ENCODE measurements at regions not wholly inside any gene's neighbourhood (a gene's known extent, or its start where the extent isn't known, plus 50 kb on each side); places are given as distances from the start of the nearest gene placed in this dataset.
"Not testable (repeated sequence)": the region's sequence is repeated elsewhere in the genome, so short reads cannot be mapped to it uniquely, and the experiment has no call there.

DNA sequence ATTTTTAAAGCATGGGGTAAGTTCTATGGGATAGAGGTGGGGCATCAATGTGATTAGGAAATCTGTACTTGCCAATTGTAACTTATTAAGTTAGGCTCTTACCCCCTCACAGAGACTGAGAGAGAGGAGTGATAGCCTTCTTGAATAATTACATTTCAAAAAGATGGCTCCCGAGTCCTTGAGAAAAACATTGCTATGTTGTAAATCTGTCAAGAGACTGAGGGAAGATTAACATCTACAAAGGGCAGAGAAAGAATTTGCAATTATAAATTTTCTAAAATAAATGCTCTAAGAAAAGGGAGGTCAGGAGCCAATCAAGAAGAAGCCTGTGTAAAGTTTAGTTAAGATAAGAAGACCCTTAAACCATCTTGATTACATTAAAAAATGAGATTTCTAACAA, 1570.8 kb downstream of the OLFM4 start:
- DNase-seq = no peak

DNA sequence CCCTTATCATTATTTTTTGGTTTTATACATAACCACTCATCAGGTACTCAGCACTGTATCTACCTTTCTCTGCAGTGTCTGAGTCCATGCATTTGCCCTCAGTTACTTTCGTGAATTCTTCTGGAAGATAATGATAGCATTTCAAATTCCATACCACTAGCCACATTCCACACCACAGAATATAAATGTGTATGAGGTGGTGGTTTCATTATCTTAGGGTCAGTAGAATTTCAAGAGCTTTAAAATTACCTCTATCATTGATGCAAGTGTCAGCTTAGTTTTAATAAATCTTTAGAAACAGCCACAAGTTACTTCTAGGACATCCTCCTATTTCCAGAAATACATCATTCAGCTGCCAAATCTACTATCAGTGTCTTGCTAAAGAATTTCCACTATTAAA, 1578.3 kb downstream of the OLFM4 start:
- DNase-seq = no peak

DNA sequence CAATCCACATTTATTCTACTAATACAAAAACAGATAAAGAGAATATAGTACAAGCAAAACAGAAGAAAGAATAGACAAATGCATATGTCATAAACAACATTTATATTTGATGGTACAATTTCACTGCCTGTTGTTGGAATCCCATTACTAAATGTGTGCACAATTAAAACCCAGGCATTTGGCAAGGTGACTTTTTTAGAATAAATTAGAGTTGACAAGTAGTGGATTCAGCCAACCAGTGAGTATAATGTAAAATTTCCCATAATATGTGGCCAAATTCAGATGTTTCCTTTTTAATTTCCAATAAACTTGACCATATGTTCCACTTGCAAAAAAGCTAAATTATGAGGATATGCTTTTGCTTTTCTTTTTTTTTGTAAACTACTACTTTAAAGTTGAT, 1578.8 kb downstream of the OLFM4 start:
- no peak for DNase-seq

DNA sequence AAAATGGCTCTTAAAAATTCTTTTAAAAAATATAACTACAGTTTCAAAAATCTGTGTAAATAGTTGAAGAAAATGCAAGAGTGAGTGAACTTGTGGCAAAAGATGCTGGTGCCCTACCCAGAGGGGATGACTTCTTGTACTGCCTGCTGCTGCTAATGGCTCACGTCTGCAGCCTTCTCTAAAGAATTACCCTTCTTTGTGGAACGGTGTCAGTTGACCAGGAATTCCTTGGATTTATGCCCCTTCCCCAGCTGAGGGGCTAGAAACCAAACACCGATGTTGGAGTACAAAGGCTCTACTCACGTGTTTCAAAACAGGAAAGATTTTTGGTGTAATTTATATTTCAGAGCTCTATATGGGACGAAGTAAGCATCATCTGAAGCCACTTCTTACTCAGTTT, 1582.8 kb downstream of the OLFM4 start:
- no peak for DNase-seq

DNA sequence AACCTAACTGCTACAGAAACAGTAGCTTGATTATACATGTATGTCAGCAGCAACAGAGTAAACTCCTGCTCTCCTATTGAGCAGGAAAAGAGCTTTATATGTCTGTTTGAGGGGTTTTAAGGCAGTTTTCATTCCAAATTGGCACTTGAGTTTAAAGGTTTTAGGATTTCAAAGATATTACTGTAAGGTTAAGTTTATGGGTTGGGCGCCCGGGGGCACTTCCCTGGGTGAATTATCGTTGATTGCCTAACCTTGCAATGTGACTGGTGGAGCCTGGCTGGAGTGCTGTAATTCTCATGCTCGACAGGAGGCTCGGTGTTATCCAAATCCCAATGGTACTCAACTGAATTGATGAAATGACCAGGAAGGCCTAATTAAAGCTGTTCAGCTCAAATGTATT, 1586.1 kb downstream of the OLFM4 start:
- DNase-seq = no peak

GRCh38 chr13:54626504-54626903, 1597.9 kb downstream of the OLFM4 start:
- DNase-seq = not testable (repeated sequence)

DNA sequence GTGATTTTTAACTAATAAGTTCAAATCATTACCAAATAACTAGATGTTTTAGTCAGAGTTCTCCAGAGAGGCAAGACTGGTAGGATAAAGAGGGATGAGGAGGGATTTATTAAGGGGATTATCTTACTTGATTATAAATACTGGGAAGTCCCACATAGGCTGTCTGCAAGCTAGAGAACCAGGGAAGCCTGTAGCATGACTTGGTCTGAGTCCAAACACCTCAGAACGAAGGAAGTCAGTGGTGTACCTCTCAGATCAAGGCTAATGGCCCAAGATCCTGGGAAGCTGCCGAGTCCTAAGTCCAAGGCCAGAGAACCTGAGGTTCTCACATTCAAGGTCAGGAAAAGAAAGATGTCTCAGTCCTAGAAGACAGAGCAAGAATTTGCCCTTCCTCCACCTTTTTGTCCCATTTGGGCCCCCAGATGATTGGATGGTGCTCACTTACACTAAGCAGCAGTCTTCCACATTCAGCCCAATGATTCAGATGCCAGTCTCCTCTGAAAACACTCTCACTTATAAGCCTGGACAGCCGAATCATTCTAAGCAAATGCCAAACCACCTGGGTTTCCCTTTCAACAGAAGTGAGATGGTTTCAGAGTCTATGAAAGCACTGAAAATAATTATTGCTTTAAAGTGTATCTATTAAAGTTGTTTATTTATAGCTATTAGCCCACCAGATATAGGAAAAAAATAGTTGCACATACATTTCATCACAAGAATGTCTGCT, 1599.2 kb downstream of the OLFM4 start:
- no peak for DNase-seq

- DNase-seq = no peak
Observed at GRCh38 chr13:54628383-54628782, 1599.8 kb downstream of the OLFM4 start.

DNA sequence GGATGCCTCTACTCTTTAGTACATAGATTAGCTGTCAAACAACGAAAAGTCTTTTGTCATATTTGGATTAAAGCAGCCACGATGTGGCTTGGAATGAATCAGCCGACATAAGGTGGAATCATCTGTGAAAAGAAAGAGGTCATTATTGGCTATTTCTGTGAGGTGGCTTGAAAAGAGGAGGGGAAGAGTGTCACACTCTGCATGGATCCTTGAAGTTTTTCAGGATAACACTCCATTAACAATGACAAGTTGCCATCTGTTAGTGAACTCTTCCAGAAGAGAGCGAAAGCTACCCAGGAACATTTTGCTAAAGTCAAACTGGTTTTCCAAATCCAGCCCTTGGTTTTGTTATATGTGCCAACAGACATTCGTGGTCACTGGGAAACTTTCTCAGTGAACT, 1604.8 kb downstream of the OLFM4 start:
- DNase-seq = no peak

- no peak for DNase-seq
Observed at GRCh38 chr13:54636231-54636630, 1607.6 kb downstream of the OLFM4 start.

DNA sequence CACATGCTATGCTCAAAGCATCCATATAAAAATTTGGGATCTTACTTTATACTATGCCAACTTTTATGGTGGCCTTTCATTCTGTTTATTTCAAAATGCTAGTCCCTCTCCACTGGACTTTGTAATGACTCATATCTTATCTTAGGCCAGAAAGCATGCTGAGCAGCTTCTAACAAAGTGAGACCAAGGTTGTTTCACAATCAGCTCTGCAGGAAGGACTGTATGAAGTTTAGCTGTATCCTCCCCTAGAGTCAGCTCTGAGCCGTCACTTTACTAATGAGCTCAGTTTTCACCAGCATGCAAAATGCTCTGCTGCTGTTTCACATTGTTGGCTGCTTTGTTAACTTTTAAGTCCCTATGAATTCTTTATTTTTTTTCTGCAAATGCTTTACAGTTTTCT, 1608.8 kb downstream of the OLFM4 start:
- DNase-seq = no peak

- no peak for DNase-seq
Observed at GRCh38 chr13:54640719-54641118, 1612.1 kb downstream of the OLFM4 start.

GRCh38 chr13:54643863-54644262, 1615.2 kb downstream of the OLFM4 start:
- no peak for DNase-seq

- DNase-seq = no peak
Observed at GRCh38 chr13:54647275-54647674, 1618.7 kb downstream of the OLFM4 start.

GRCh38 chr13:54657588-54657987, 1629.0 kb downstream of the OLFM4 start:
- no peak for DNase-seq

DNA sequence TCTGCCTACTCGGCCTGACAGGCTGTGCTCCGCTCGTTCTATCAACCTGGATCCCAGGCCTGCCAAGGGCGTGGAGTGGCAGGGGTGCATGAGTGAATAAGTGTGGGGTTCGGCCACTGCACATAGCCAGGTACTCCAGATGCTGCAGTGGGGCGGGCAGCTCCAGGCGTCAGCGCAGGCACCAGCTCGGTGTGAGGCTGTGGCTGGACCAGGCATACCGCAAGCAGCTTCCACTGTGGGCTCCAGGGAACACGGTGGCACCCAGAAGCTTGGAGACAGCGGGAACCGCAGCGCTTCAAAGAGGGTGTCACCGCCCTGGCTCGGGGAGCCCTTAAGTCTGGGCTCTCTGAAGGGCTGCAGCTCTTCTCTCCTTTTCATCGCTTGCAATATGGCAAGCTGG, 1630.2 kb downstream of the OLFM4 start:
- no peak for DNase-seq

DNA sequence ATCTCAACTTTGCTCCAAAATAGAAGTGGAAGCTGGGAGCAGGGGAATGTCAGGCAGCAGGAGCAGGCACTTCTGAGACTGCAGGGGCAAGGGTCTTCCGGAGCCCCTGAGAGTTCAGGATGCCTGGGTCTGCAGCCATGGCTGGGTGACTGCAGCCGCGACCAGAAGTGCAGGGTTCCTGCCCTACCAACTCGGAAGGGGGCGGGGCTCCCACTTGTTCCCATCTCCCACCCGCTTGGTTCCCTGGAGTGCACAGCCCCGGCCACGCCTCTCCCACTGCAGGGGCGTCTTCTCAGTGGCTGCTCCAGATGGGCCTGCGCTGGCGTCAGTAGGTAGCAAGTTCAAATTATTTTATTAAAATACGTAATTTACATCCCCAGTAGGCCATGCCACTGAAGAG, 1631.7 kb downstream of the OLFM4 start:
- DNase-seq = no peak

DNA sequence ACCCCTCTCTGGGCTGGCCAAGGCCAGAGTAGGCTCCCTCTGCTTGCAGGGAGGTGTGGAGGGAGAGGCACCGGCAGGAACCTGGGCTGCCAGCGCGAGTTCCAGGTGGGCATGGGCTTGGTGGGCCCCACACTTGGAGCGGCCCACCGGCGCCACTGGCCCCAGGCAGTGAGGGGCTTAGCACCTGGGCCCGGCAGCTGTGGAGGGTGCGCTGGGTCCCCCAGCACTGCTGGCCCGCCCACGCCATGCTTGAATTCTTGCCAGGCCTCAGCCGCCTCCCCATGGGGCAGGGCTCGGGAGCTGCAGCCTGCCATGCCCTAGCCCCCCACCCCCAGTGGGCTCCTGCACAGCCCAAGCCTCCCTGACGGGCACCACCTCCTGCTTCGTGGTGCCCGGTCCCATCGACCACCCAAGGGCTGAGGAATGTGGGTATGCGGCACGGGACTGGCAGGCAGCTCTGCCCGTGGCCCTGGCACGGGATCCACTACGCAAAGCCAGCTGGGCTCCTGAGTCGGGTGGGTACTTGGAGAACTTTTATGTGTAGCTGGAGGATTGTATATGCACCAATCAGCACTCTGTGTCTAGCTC, 1648.0 kb downstream of the OLFM4 start:
- DNase-seq = no peak

- DNase-seq = no peak
Observed at GRCh38 chr13:54682184-54682583, 1653.6 kb downstream of the OLFM4 start.

DNA sequence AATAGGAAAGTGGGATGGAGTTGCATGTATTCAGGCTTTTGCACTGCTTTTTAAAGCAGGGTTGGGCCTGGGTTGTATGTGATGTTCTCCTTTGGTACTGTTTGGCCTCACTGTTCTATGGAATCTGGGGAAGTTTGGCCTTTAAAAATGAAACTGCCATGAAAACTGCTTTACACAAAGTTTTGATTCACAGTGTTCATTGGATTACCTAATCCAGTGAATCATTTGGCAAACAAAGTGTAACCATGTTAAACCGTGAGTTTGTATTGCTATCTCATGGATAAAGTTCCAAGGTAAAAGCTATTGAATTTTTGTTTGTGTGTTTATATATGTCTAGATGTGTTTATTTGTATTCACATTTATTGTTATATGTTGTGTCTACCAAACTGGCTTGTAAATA, 1658.6 kb downstream of the OLFM4 start:
- DNase-seq = no peak

GRCh38 chr13:54699831-54700230, 1671.2 kb downstream of the OLFM4 start:
- DNase-seq = no peak

DNA sequence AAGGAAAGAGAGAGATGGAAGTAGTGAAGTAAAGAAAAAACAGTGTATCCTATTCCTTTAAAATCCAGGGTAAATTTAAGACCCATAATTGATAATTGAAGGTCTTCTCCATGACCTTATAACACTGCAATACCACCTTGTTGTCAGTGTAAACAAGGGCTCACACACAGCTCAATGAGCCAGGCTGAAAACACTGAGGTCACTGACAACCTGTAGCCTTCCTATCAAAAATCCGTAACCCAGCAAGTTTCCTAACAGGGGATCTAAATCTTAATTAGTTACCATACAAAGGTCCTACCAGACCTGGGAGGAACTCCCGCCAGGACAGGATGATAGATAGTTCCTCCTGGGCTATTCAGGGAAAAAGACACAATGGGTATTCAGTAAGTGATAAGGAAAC, 1677.1 kb downstream of the OLFM4 start:
- no peak for DNase-seq

DNA sequence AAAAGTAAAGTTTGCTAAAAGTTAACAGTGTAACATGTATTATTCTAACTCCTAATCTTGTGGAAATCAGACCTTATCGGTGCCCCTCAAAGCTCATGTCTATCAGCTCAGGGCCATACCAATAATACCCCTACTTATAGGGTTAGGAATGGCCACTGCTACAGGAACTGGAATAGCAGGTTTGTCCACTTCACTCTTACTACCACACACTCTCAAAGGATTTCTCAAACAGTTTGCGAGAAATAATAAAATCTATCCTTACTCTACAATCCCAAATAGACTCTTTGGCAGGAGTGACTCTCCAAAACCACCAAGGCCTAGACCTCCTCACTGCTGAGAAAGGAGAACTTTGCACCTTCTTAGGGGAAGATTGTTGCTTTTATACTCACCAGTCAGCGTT, 1677.7 kb downstream of the OLFM4 start:
- no peak for DNase-seq

GRCh38 chr13:54709546-54709945, 1680.9 kb downstream of the OLFM4 start:
- DNase-seq = no peak

DNA sequence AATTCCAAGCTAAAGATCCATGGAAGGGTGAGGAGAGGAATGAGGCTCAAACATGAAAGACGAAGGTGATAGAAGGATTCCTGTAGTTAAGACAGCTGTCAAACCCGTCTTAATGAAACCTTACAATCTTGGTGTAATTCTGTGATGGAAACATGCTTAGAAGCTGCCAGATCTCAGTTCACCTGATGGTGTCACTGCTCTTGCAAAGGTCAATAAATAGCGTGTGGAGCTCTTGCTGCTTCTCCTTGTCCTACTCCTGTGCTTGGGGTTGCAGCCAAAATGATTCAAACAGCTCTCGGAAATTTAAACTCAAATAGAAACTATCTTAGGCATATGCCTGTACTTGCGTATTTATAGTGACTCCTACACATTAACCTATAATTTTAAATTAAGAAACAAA, 1705.0 kb downstream of the OLFM4 start:
- DNase-seq = no peak

All from activated gamma-delta T cell (primary cell).